B cell (primary cell): ENCODE measurements at regions not wholly inside any gene's neighbourhood (a gene's known extent, or its start where the extent isn't known, plus 50 kb on each side); places are given as distances from the start of the nearest gene placed in this dataset.

Source experiments
- ATAC-seq: fragments of 200-7000 bp; cut with Tn5 transposase; one replicate; pipeline ENCODE4 v1.10.0; 2021; ENCODE audit warnings: low read depth, mild to moderate bottlenecking, moderate number of reproducible peaks, moderate library complexity
- CTCF ChIA-PET: fragments of 350-600 bp; sonication (Branson Sonifier 250); formaldehyde crosslinking; loops from one replicate; lab custom pipeline; 2021; ENCODE audit warnings: antibody characterized with exemption, inconsistent platforms; lab: Charles Lee
- POLR2A ChIA-PET: fragments of 350-600 bp; sonication (Branson Sonifier 250); formaldehyde crosslinking; loops from one replicate; lab custom pipeline; 2021; ENCODE audit warnings: antibody characterized with exemption; lab: Charles Lee
- DNase-seq: peaks from one replicate; pipeline ENCODE4 v3.0.0; 2013
- H2AFZ ChIP-seq: 2 replicates; pipeline ENCODE4 v1.6.1; 2012; ENCODE audit warnings: mild to moderate bottlenecking, low read depth, low read length; ENCODE audit not compliant: insufficient read depth, poor library complexity, severe bottlenecking
- H3K27ac ChIP-seq, 2 donors: 1 replicate in 1 of 2; 2 replicates in 1 of 2; pipeline ENCODE4 v1.5.1; 2012 to 2013; ENCODE audit warnings: low read length in 2 of 2, mild to moderate bottlenecking in 2 of 2, moderate library complexity in 1 of 2
- H3K27me3 ChIP-seq, 4 experiments: fragments of 200-600 bp in 1 of 4; sonication (generic) in 1 of 4; replicated peaks in 1 of 4; 1 replicate in 2 of 4; 2 replicates in 2 of 4; pipeline versions ENCODE4 v1.6.1 to v1.7.0; 2013 to 2016; ENCODE audit warnings: low read length in 3 of 4, mild to moderate bottlenecking in 2 of 4, mixed read lengths in 1 of 4, moderate library complexity in 1 of 4; ENCODE audit not compliant: insufficient read depth in 4 of 4, control insufficient read depth in 3 of 4; ENCODE audit errors: control extremely low read depth in 1 of 4
- H3K36me3 ChIP-seq, 2 experiments: replicated peaks in 1 of 2; 1 replicate in 1 of 2; 2 replicates in 1 of 2; pipeline versions ENCODE4 v1.6.1 to v1.7.1; 2013; ENCODE audit warnings: low read length in 1 of 2; ENCODE audit not compliant: insufficient read depth in 2 of 2, control insufficient read depth in 1 of 2; ENCODE audit errors: control extremely low read depth in 1 of 2, extremely low read depth in 1 of 2
- H3K4me1 ChIP-seq, 2 donors: fragments of 200-600 bp in 1 of 2; sonication (generic) in 1 of 2; 1 replicate in 1 of 2; 2 replicates in 1 of 2; pipeline versions ENCODE4 v1.5.1 to v1.6.1; 2013 to 2017; ENCODE audit warnings: low read length in 2 of 2; ENCODE audit not compliant: control insufficient read depth in 2 of 2, insufficient read depth in 2 of 2
- H3K4me2 ChIP-seq: replicated peaks from 2 replicates; pipeline ENCODE3; 2012; ENCODE audit warnings: mild to moderate bottlenecking, low read depth, low read length; ENCODE audit not compliant: poor library complexity, severe bottlenecking
- H3K4me3 ChIP-seq, 5 experiments: fragments of 200-600 bp in 1 of 5; sonication (generic) in 1 of 5; 1 replicate in 3 of 5; 2 replicates in 2 of 5; pipeline versions ENCODE4 v1.5.1 to v1.7.0; 2011 to 2016; ENCODE audit warnings: low read length in 4 of 5, mild to moderate bottlenecking in 4 of 5, low read depth in 2 of 5, control low read depth in 1 of 5, moderate library complexity in 1 of 5; ENCODE audit not compliant: insufficient read depth in 1 of 5; ENCODE audit errors: control extremely low read depth in 1 of 5, extremely low read depth in 1 of 5
- H3K79me2 ChIP-seq: fragments of 200-600 bp; sonication (generic); one replicate; pipeline ENCODE4 v1.6.0; 2016; ENCODE audit warnings: low read length; ENCODE audit not compliant: control insufficient read depth, insufficient read depth
- H3K9ac ChIP-seq: fragments of 200-600 bp; sonication (generic); 2 replicates; pipeline ENCODE4 v1.6.1; 2017; ENCODE audit warnings: mild to moderate bottlenecking, low read length, moderate library complexity
- H3K9me3 ChIP-seq, 3 donors: one replicate each; pipeline versions ENCODE4 v1.6.1 to v1.7.1; 2013; ENCODE audit warnings: low read length in 2 of 3; ENCODE audit not compliant: control insufficient read depth in 2 of 3, insufficient read depth in 1 of 3; ENCODE audit errors: control extremely low read depth in 1 of 3
- H4K20me1 ChIP-seq: 2 replicates; pipeline ENCODE4 v1.6.0; 2012; ENCODE audit warnings: mild to moderate bottlenecking, low read length; ENCODE audit not compliant: insufficient read depth, control insufficient read depth, poor library complexity, severe bottlenecking
- H3K27ac Mint-ChIP-seq: one replicate; pipeline ENCODE4 v1.8.0; 2021; ENCODE audit warnings: mixed read lengths
- H3K27me3 Mint-ChIP-seq: one replicate; pipeline ENCODE4 v1.8.0; 2021; ENCODE audit warnings: mixed read lengths
- H3K4me1 Mint-ChIP-seq: one replicate; pipeline ENCODE4 v1.8.0; 2021; ENCODE audit warnings: mixed read lengths
- H3K4me3 Mint-ChIP-seq: one replicate; pipeline ENCODE4 v1.8.0; 2021; ENCODE audit warnings: mixed read lengths
- H3K9me3 Mint-ChIP-seq: one replicate; pipeline ENCODE4 v1.8.0; 2022; ENCODE audit warnings: mixed read lengths; ENCODE audit not compliant: insufficient read depth
- EZH2 ChIP-seq: IDR thresholded peaks from 2 replicates; pipeline ENCODE4 v1.6.1; 2012; ENCODE audit warnings: borderline replicate concordance, low read depth, mild to moderate bottlenecking, moderate library complexity, low read length; ENCODE audit not compliant: insufficient read depth, poor library complexity, severe bottlenecking
- WGBS: methylation state at CpG from one replicate; pipeline ENCODE4 v1.1.5; 2013; ENCODE audit warnings: missing lambda C conversion rate; ENCODE audit not compliant: insufficient coverage; 5-methylcytosine and 5-hydroxymethylcytosine counted together
- intact Hi-C: fragments of 100-400 bp; cut with micrococcal nuclease; formaldehyde crosslinking; loops from one replicate; pipeline ENCODE4 v1.10.0; 2022
- TF ChIP-seq, protein P1 (sequence below): fragments of 200-600 bp; IDR thresholded peaks from one replicate; pipeline ENCODE4 v1.8.0; 2022; ENCODE audit warnings: antibody characterized with exemption, mild to moderate bottlenecking

DNA sequence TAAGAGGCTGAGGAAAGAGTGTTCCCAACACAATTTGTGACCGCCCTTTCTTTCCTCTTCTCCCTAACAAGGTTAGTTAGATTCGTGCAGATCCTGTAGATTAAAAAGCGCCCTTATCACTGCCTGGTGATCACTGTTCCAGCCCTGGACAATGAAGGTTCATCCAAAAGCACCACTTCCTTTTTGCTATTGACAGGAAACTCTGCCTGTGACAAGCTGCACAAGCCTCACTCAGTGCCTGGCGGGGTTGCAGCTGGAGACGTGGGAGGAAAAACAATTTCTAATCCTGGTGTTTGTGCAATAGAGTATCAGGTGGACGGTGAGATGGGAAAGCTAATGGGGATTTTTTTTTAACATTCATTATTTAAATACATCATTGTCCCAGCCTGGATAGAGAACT is 105.9 kb upstream of the CAV2 start:
- intact Hi-C loops = no loop called here

DNA sequence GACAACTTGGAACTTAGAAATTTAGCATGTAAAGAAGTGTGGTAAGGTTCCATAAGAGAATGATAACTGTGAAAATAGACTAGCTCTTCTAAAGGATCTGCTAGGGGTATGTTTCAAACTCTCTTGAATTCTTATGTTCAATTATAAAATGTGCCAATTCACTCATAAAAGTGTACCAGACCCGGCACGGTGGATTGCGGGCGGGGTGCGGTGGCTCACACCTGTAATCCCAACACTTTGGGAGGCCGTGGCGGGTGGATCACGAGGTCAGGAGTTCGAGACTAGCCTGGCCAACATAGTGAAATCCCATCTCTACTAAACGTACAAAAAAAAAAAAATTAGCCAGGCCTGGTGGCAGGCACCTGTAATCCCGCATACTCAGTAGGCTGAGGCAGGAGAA is 105.4 kb upstream of the CAV2 start:
- H3K27ac Mint-ChIP-seq = no peak overlapping the region
- H2AFZ ChIP-seq = no peak overlapping the region
- no peak overlapping the region for H3K4me2 ChIP-seq
- 88% methylated on average over 8 of the region's 11 CpGs for WGBS
- H3K4me1 Mint-ChIP-seq = no peaks in the 10 kb centered on the region
- no peaks in the 10 kb centered on the region for H3K27me3 ChIP-seq
- H3K9ac ChIP-seq = no peak overlapping the region
- ATAC-seq = no peak
- no peaks in the 10 kb centered on the region for H3K36me3 ChIP-seq
- H3K79me2 ChIP-seq = no peaks in the 10 kb centered on the region
- H3K4me1 ChIP-seq = no peaks in the 10 kb centered on the region
- CTCF ChIA-PET = no interaction called here
- intact Hi-C loops = no loop called here
- TF ChIP-seq, protein P1, sequence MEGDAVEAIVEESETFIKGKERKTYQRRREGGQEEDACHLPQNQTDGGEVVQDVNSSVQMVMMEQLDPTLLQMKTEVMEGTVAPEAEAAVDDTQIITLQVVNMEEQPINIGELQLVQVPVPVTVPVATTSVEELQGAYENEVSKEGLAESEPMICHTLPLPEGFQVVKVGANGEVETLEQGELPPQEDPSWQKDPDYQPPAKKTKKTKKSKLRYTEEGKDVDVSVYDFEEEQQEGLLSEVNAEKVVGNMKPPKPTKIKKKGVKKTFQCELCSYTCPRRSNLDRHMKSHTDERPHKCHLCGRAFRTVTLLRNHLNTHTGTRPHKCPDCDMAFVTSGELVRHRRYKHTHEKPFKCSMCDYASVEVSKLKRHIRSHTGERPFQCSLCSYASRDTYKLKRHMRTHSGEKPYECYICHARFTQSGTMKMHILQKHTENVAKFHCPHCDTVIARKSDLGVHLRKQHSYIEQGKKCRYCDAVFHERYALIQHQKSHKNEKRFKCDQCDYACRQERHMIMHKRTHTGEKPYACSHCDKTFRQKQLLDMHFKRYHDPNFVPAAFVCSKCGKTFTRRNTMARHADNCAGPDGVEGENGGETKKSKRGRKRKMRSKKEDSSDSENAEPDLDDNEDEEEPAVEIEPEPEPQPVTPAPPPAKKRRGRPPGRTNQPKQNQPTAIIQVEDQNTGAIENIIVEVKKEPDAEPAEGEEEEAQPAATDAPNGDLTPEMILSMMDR = no peak
- TF ChIP-seq EZH2 = no peak
- peaks cover 0 to 5% (median 0%) of the 10 kb centered on the region in 3 donors for H3K9me3 ChIP-seq
- H4K20me1 ChIP-seq = no peaks in the 10 kb centered on the region
- H3K4me3 ChIP-seq = no peak overlapping the region
- POLR2A ChIA-PET = no interaction called here
- no peak overlapping the region for H3K4me3 Mint-ChIP-seq
- H3K27ac ChIP-seq = no peak overlapping the region
- peaks cover 5% of the 10 kb centered on the region for H3K27me3 Mint-ChIP-seq
- no peak for DNase-seq
- no peaks in the 10 kb centered on the region for H3K9me3 Mint-ChIP-seq

More for the DNA sequence above, 105.9 kb upstream of the CAV2 start:
- no peaks in the 10 kb centered on the region for H3K4me1 Mint-ChIP-seq
- ChIA-PET POLR2A (no interaction called here), CTCF (no interaction called here)
- no peaks in the 10 kb centered on the region for H3K9me3 Mint-ChIP-seq
- DNase-seq (no peak), ATAC-seq (no peak)
- no peaks in the 10 kb centered on the region for H3K36me3 ChIP-seq
- no peaks in the 10 kb centered on the region for H3K27me3 ChIP-seq
- H3K27me3 Mint-ChIP-seq = peaks cover 5% of the 10 kb centered on the region
- H3K9ac ChIP-seq = no peak overlapping the region
- no peak overlapping the region for H3K4me3 ChIP-seq
- H3K27ac Mint-ChIP-seq = no peak overlapping the region
- no peaks in the 10 kb centered on the region for H3K4me1 ChIP-seq
- no peak overlapping the region for H3K4me3 Mint-ChIP-seq
- TF ChIP-seq, protein P1 = no peak
- TF ChIP-seq EZH2 = no peak
- H3K79me2 ChIP-seq = no peaks in the 10 kb centered on the region
- no peak overlapping the region for H3K27ac ChIP-seq
- WGBS = 44% methylated on average over 2 of the region's 6 CpGs
- H4K20me1 ChIP-seq = no peaks in the 10 kb centered on the region
- no peak overlapping the region for H2AFZ ChIP-seq
- H3K9me3 ChIP-seq = peaks cover 0 to 5% (median 0%) of the 10 kb centered on the region in 3 donors
- no peak overlapping the region for H3K4me2 ChIP-seq
